DOHH2 (cell line): ENCODE measurements at regions not wholly inside any gene's neighbourhood (a gene's known extent, or its start where the extent isn't known, plus 50 kb on each side); places are given as distances from the start of the nearest gene placed in this dataset.

Source experiments
- H3F3A ChIP-seq: fragments of 200-600 bp; sonication (generic), shearing (Covaris generic); 2 replicates; pipeline ENCODE4 v1.6.0; 2016; ENCODE audit warnings: antibody characterized with exemption, mild to moderate bottlenecking; ENCODE audit not compliant: control insufficient read depth, insufficient read depth
- H3K27ac ChIP-seq: fragments of 200-600 bp; sonication (generic); 2 replicates; pipeline ENCODE4 v1.5.1; 2014; ENCODE audit warnings: low read depth, mild to moderate bottlenecking, low read length, moderate library complexity
- H3K27me3 ChIP-seq: fragments of 200-600 bp; sonication (generic); 2 replicates; pipeline ENCODE4 v1.6.1; 2014; ENCODE audit warnings: mild to moderate bottlenecking, low read length, mixed read lengths; ENCODE audit not compliant: control insufficient read depth
- H3K36me3 ChIP-seq: fragments of 200-600 bp; sonication (generic); 2 replicates; pipeline ENCODE4 v1.6.1; 2014; ENCODE audit warnings: mild to moderate bottlenecking, low read length, moderate library complexity, mixed read lengths; ENCODE audit not compliant: control insufficient read depth
- H3K4me1 ChIP-seq: fragments of 200-600 bp; sonication (generic); 2 replicates; pipeline ENCODE4 v1.6.1; 2014; ENCODE audit warnings: mild to moderate bottlenecking, low read length, mixed read lengths; ENCODE audit not compliant: control insufficient read depth
- H3K4me2 ChIP-seq: fragments of 200-600 bp; sonication (generic); 2 replicates; pipeline ENCODE4 v1.6.0; 2014; ENCODE audit warnings: mild to moderate bottlenecking, low read length, moderate library complexity
- H3K4me3 ChIP-seq: fragments of 200-600 bp; sonication (generic); 2 replicates; pipeline ENCODE4 v1.5.1; 2014; ENCODE audit warnings: mild to moderate bottlenecking, low read length, mixed read lengths
- H3K79me2 ChIP-seq: fragments of 200-600 bp; sonication (generic); 2 replicates; pipeline ENCODE4 v1.6.1; 2014; ENCODE audit warnings: mild to moderate bottlenecking, low read length, mixed read lengths; ENCODE audit not compliant: control insufficient read depth
- H3K9me2 ChIP-seq: fragments of 200-600 bp; sonication (generic); replicated peaks from 2 replicates; pipeline ENCODE4 v1.6.1; 2014; ENCODE audit warnings: mild to moderate bottlenecking, low read length, mixed read lengths; ENCODE audit not compliant: control insufficient read depth
- H3K9me3 ChIP-seq: fragments of 200-600 bp; sonication (generic); 2 replicates; pipeline ENCODE4 v1.6.1; 2014; ENCODE audit warnings: antibody characterized with exemption, low read length, mixed read lengths; ENCODE audit not compliant: control insufficient read depth, insufficient read depth
- H4K20me1 ChIP-seq: fragments of 200-600 bp; sonication (generic); 2 replicates; pipeline ENCODE4 v1.6.0; 2014; ENCODE audit warnings: low read depth, mild to moderate bottlenecking, antibody characterized with exemption, low read length, moderate library complexity; ENCODE audit not compliant: control insufficient read depth, insufficient read depth
- EZH2phosphoT487 ChIP-seq: fragments of 200-600 bp; sonication (generic); IDR thresholded peaks from 2 replicates; pipeline ENCODE4 v1.6.1; 2017; ENCODE audit warnings: borderline replicate concordance, mild to moderate bottlenecking, antibody characterized with exemption, low read length, moderate library complexity, mixed read lengths
- TF ChIP-seq, protein P1 (sequence below): fragments of 200-600 bp; sonication (generic); IDR thresholded peaks from one replicate; pipeline ENCODE4 v1.5.1; 2014; ENCODE audit warnings: antibody characterized with exemption, mild to moderate bottlenecking, low read depth, low read length; ENCODE audit not compliant: poor library complexity, severe bottlenecking

GRCh38 chr15:20358066-20358778 lies 183.4 kb downstream of the GOLGA6L6 start:
- H3K9me3 ChIP-seq: no peaks in the 10 kb centered on the region
- no peaks in the 10 kb centered on the region for H3K79me2 ChIP-seq
- no peak overlapping the region for H3K27ac ChIP-seq
- H3K36me3 ChIP-seq: no peaks in the 10 kb centered on the region
- H3K4me3 ChIP-seq: no peak overlapping the region
- peaks cover 4% of the 10 kb centered on the region; the same call in 1 of the 2 replicates for H3K4me1 ChIP-seq
- no peak overlapping the region for H3K4me2 ChIP-seq
- TF ChIP-seq, protein P1, sequence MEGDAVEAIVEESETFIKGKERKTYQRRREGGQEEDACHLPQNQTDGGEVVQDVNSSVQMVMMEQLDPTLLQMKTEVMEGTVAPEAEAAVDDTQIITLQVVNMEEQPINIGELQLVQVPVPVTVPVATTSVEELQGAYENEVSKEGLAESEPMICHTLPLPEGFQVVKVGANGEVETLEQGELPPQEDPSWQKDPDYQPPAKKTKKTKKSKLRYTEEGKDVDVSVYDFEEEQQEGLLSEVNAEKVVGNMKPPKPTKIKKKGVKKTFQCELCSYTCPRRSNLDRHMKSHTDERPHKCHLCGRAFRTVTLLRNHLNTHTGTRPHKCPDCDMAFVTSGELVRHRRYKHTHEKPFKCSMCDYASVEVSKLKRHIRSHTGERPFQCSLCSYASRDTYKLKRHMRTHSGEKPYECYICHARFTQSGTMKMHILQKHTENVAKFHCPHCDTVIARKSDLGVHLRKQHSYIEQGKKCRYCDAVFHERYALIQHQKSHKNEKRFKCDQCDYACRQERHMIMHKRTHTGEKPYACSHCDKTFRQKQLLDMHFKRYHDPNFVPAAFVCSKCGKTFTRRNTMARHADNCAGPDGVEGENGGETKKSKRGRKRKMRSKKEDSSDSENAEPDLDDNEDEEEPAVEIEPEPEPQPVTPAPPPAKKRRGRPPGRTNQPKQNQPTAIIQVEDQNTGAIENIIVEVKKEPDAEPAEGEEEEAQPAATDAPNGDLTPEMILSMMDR: no peak
- no peak for TF ChIP-seq EZH2phosphoT487
- H4K20me1 ChIP-seq: no peaks in the 10 kb centered on the region
- no peaks in the 10 kb centered on the region for H3K27me3 ChIP-seq
- H3K9me2 ChIP-seq: no peaks in the 10 kb centered on the region
- H3F3A ChIP-seq: no peaks in the 10 kb centered on the region

DNA sequence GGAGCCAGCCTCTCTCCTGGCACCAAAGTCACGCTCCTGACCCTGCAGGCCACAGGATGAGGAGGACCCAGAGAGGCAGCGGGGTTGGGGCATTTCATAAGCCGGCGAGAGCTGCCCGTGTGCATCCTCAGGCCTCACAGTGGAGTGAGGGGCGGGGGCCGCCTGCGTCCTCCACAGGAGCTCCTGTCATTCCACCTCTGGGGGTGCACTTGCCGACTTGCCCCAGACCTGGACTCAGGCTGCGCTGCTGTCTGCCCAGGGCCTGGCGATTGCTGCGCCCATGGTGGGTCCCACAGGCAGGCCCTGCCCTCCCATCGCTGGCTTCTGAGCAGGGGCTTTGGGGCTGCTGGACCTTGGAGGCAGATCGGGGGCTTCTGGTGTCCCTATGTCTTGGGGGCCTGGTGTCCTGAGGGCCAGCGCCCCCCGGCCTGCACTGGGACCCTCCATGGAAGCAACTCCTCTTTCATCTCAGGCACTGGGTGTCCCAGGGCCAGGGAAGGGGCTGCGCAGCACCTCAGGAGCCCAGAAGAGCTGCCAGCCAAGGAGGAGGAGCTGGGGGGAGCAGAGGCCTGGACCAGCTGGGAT lies 184.0 kb downstream of the GOLGA6L6 start:
- Histone ChIP-seq H3K9me3 (no peaks in the 10 kb centered on the region), H3K4me3 (no peak overlapping the region), H4K20me1 (no peaks in the 10 kb centered on the region), H3K4me2 (no peak overlapping the region), H3K27ac (no peak overlapping the region), H3K4me1 (peaks cover 5% of the 10 kb centered on the region; the same call in 1 of the 2 replicates), H3K79me2 (no peaks in the 10 kb centered on the region), H3K27me3 (no peaks in the 10 kb centered on the region), H3K36me3 (no peaks in the 10 kb centered on the region), H3F3A (no peaks in the 10 kb centered on the region), H3K9me2 (no peaks in the 10 kb centered on the region)
- TF ChIP-seq, protein P1: no peak

DNA sequence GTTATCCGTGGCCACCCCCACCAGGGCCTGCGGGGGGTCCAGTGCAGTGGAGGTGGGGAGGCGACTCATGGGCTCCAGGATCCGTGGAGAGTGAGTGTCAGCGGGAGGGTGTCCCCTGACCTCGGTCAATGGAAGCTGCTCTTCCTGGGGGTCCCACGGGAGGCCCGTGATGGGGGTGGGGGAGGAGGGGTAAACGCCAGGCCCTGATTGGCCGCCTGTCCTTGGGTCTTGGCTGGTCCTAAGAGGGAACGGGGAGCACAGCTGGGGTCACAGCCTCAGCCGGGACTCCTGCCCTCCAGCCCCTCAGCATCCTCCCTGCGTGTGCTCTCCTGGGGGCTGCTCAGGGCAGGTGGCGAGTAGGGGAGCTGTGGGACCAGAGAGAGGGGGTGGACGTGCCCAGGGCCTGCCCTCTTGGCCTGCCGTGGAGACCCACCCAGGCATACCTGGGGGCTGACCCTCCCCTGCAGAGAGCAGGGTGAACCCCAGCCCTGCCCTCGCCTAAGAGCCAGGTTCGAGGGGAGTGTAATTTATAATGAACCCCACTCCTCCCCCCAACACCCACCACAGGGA lies 184.6 kb downstream of the GOLGA6L6 start:
- TF ChIP-seq, protein P1: no peak
- no peak for TF ChIP-seq EZH2phosphoT487
- H3K4me1 ChIP-seq: peaks cover 5% of the 10 kb centered on the region; the same call in 1 of the 2 replicates
- no peak overlapping the region for H3K27ac ChIP-seq
- H3K9me3 ChIP-seq: no peaks in the 10 kb centered on the region
- H3K4me3 ChIP-seq: no peak overlapping the region
- H4K20me1 ChIP-seq: no peaks in the 10 kb centered on the region
- no peaks in the 10 kb centered on the region for H3F3A ChIP-seq
- H3K79me2 ChIP-seq: no peaks in the 10 kb centered on the region
- no peaks in the 10 kb centered on the region for H3K27me3 ChIP-seq
- H3K4me2 ChIP-seq: no peak overlapping the region
- H3K9me2 ChIP-seq: no peaks in the 10 kb centered on the region
- no peaks in the 10 kb centered on the region for H3K36me3 ChIP-seq
